H1 (cell line): ENCODE measurements at regions not wholly inside any gene's neighbourhood (a gene's known extent, or its start where the extent isn't known, plus 50 kb on each side); places are given as distances from the start of the nearest gene placed in this dataset.

Experiments
- BACH1 ChIP-seq: IDR thresholded peaks from 2 replicates; pipeline ENCODE4 v1.6.1; 2012; ENCODE audit warnings: low read length, improper control_type of control experiment
- CEBPB ChIP-seq: IDR thresholded peaks from 2 replicates; pipeline ENCODE4 v1.6.1; 2012; ENCODE audit warnings: low read depth, low read length
- RBBP5 ChIP-seq: IDR thresholded peaks from 2 replicates; pipeline ENCODE4 v1.7.1; 2012; ENCODE audit warnings: low read depth, mild to moderate bottlenecking, inconsistent platforms, low read length, moderate library complexity, borderline replicate concordance
- SAP30 ChIP-seq: fragments of 300-600 bp; sonication (generic); IDR thresholded peaks from 2 replicates; pipeline ENCODE4 v1.7.1; 2012; ENCODE audit warnings: low read length, moderate library complexity, mild to moderate bottlenecking, inconsistent platforms; ENCODE audit not compliant: insufficient read depth, insufficient replicate concordance
- USF2 ChIP-seq: IDR thresholded peaks from 2 replicates; pipeline ENCODE4 v1.6.1; 2011; ENCODE audit warnings: low read length, improper control_type of control experiment
- YY1 ChIP-seq: IDR thresholded peaks from 2 replicates; pipeline ENCODE4 v1.6.1; 2011; ENCODE audit warnings: low read depth, mild to moderate bottlenecking, low read length
- ZNF274 ChIP-seq: IDR thresholded peaks from 2 replicates; pipeline ENCODE4 v1.7.0; 2012; ENCODE audit warnings: low read length, borderline replicate concordance; ENCODE audit errors: extremely low read depth

GRCh38 chr18:22048221-22048620, 121.2 kb upstream of the GATA6 start (continued):
- TF ChIP-seq USF2 (no peak), CEBPB (no peak), ZNF274 (no peak), RBBP5 (no peak), SAP30 (no peak), BACH1 (no peak), YY1 (no peak)
